Common myeloid progenitor, CD34-positive (primary cell): ENCODE measurements at regions not wholly inside any gene's neighbourhood (a gene's known extent, or its start where the extent isn't known, plus 50 kb on each side); places are given as distances from the start of the nearest gene placed in this dataset.

Experiments used
- CTCF ChIA-PET: fragments of 350-600 bp; sonication (Branson Sonifier 250); formaldehyde crosslinking; loops from one replicate; lab custom pipeline; 2021; ENCODE audit warnings: antibody characterized with exemption; lab: Charles Lee
- POLR2A ChIA-PET: fragments of 350-600 bp; sonication (Branson Sonifier 250); formaldehyde crosslinking; loops from one replicate; lab custom pipeline; 2021; ENCODE audit warnings: antibody characterized with exemption; lab: Charles Lee
- DNase-seq, 3 donors: peaks; one replicate each; pipeline versions ENCODE4 v3.0.0 to v3.0.0-alpha.2; 2013
- H3K27ac ChIP-seq, 2 experiments: 1 replicate in 1 of 2; 2 replicates in 1 of 2; pipeline ENCODE4 v1.7.0; 2013; ENCODE audit warnings: inconsistent platforms in 2 of 2, low read length in 2 of 2, mild to moderate bottlenecking in 2 of 2, low read depth in 1 of 2, moderate library complexity in 1 of 2; ENCODE audit not compliant: severe bottlenecking in 2 of 2, insufficient read depth in 1 of 2, poor library complexity in 1 of 2
- H3K27me3 ChIP-seq, 5 experiments: replicated peaks in 2 of 5; 1 replicate in 3 of 5; 2 replicates in 2 of 5; pipeline versions ENCODE4 v1.6.1 to v1.7.0; 2013; ENCODE audit warnings: low read length in 4 of 5, mild to moderate bottlenecking in 2 of 5, moderate library complexity in 2 of 5, inconsistent platforms in 1 of 5; ENCODE audit not compliant: insufficient read depth in 5 of 5, control insufficient read depth in 4 of 5
- H3K36me3 ChIP-seq, 4 experiments: 1 replicate in 2 of 4; 2 replicates in 2 of 4; pipeline versions ENCODE4 v1.6.1 to v1.7.0; 2013; ENCODE audit warnings: low read length in 3 of 4, control low read depth in 1 of 4, mild to moderate bottlenecking in 1 of 4; ENCODE audit not compliant: control insufficient read depth in 4 of 4, insufficient read depth in 4 of 4
- H3K4me1 ChIP-seq, 4 experiments: 1 replicate in 3 of 4; 2 replicates in 1 of 4; pipeline versions ENCODE4 v1.6.1 to v1.7.1; 2013; ENCODE audit warnings: low read length in 3 of 4, mild to moderate bottlenecking in 3 of 4, control low read depth in 1 of 4, inconsistent platforms in 1 of 4, moderate library complexity in 1 of 4; ENCODE audit not compliant: control insufficient read depth in 4 of 4, insufficient read depth in 4 of 4; ENCODE audit errors: control extremely low read depth in 1 of 4
- H3K4me3 ChIP-seq, 7 experiments: 1 replicate in 4 of 7; 2 replicates in 3 of 7; pipeline versions ENCODE4 v1.5.1 to v1.7.0; 2013; ENCODE audit warnings: mild to moderate bottlenecking in 7 of 7, low read length in 6 of 7, moderate library complexity in 6 of 7, inconsistent platforms in 2 of 7, low read depth in 2 of 7, control low read depth in 1 of 7; ENCODE audit not compliant: insufficient read depth in 4 of 7, control insufficient read depth in 1 of 7; ENCODE audit errors: extremely low read depth in 1 of 7
- H3K9me3 ChIP-seq, 5 experiments: 1 replicate in 4 of 5; 2 replicates in 1 of 5; pipeline versions ENCODE4 v1.6.1 to v1.7.1; 2013; ENCODE audit warnings: low read length in 4 of 5, mild to moderate bottlenecking in 2 of 5, inconsistent platforms in 1 of 5, low read depth in 1 of 5, moderate library complexity in 1 of 5; ENCODE audit not compliant: control insufficient read depth in 4 of 5, insufficient read depth in 2 of 5; ENCODE audit errors: control extremely low read depth in 1 of 5
- WGBS: methylation state at CpG from one replicate; pipeline ENCODE4 v1.1.5; 2013; ENCODE audit not compliant: insufficient coverage; 5-methylcytosine and 5-hydroxymethylcytosine counted together

DNA sequence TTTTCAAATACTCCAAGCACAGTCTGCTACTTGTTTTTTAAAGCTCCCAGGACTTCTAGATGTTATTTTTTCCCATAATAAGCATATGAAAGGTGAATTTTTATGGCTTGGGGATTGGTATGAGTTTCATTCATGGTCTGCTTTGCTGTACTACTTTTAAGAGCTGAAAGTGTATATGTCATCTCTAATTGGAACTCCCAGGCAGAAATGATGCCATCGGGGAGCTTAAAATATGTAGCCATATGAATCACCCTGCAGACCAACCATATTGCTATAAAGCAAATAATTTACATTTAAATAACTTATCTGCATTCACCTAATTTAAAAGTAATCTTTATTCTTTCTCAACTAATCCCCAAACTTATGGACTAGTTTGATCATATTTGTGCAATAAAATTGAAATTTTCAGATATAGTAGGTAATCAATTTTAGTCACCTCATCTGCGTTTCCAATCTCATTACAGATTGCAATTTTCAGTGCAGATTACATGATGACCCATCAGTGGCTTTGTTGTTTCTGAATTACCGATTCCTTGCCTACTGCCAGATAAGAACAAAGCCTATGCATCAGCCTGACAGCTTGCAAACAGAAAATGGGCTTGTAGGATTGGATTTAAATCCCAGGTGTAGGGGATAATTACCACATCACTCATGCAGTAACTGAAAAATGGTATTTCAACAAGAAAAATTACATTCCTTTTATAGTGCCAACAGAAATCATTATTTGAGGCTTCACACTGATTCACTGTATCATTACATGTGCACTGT lies 689.4 kb downstream of the NOVA1 start:
- no peak overlapping the region for H3K4me3 ChIP-seq
- no peak for DNase-seq
- ChIA-PET CTCF (no interaction called here), POLR2A (no interaction called here)
- no peak overlapping the region for H3K27ac ChIP-seq
- WGBS, result no CpG with 5 or more reads among the region's 3 CpGs
- no peaks in the 10 kb centered on the region for H3K4me1 ChIP-seq
- H3K27me3 ChIP-seq, result no peaks in the 10 kb centered on the region
- H3K9me3 ChIP-seq, result no peaks in the 10 kb centered on the region
- no peaks in the 10 kb centered on the region for H3K36me3 ChIP-seq

GRCh38 chr14:25904446-25904845 lies 693.4 kb downstream of the NOVA1 start:
- no peak overlapping the region for H3K27ac ChIP-seq
- H3K4me1 ChIP-seq, result no peaks in the 10 kb centered on the region
- WGBS, result 63% methylated on average over 1 of the region's 3 CpGs
- H3K4me3 ChIP-seq, result no peak overlapping the region
- ChIA-PET CTCF (no interaction called here), POLR2A (no interaction called here)
- DNase-seq, result no peak
- no peaks in the 10 kb centered on the region for H3K27me3 ChIP-seq
- no peaks in the 10 kb centered on the region for H3K36me3 ChIP-seq
- no peaks in the 10 kb centered on the region for H3K9me3 ChIP-seq

DNA sequence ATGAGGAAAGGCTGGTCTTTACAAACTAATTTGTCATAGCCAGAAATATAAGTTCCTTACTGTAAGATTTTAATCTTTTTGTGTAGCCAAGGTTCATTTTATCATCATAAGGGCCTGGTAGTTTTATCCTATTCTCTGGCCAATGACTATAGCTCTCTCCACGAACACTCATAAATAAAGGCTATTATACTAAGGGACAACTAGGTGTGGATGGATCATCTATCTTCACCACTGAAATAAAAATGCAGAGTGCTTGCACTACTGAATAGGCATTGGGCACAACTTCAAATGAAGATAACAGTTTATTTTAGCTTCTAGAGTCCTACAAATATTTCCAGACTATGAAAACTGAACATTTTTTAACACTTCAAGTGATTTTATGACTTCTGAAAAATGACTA lies 698.6 kb downstream of the NOVA1 start:
- Histone ChIP-seq H3K4me3 (no peak overlapping the region), H3K4me1 (no peaks in the 10 kb centered on the region), H3K9me3 (no peaks in the 10 kb centered on the region), H3K27ac (no peak overlapping the region), H3K36me3 (no peaks in the 10 kb centered on the region), H3K27me3 (no peaks in the 10 kb centered on the region)
- DNase-seq, result no peak
- ChIA-PET CTCF (interaction anchor here (1.0 kb wide), 1 partner anchor 13 kb away, joined by 3 read pairs; no protein-coding TSS in a partner anchor), POLR2A (no interaction called here)
- no CpG with 5 or more reads among the region's 1 CpG for WGBS

GRCh38 chr14:25896777-25897176 lies 701.1 kb downstream of the NOVA1 start:
- ChIA-PET POLR2A (no interaction called here), CTCF (no interaction called here)
- no peaks in the 10 kb centered on the region for H3K27me3 ChIP-seq
- WGBS, result no CpG with 5 or more reads among the region's 1 CpG
- H3K36me3 ChIP-seq, result no peaks in the 10 kb centered on the region
- DNase-seq, result no peak
- no peaks in the 10 kb centered on the region for H3K4me1 ChIP-seq
- H3K27ac ChIP-seq, result no peak overlapping the region
- no peak overlapping the region for H3K4me3 ChIP-seq
- H3K9me3 ChIP-seq, result no peaks in the 10 kb centered on the region

DNA sequence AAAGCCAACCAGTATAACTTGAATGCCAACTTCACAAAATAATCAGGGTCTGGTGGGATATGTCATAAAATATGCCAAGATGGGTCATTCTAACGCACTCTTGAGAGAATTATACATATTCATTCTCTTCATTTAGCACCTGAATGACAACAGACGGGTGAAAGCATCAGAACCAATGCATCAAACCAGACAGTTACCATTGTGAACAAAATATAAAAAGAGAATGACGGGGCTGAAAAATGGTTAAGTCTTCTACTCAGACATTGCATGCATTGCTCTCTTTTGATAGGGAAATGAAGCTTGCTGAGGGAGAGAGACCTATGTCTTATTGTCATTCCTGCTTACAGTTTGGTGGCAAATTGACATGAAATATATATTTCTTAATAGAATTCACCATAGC lies 702.1 kb downstream of the NOVA1 start:
- H3K27me3 ChIP-seq, result no peaks in the 10 kb centered on the region
- no peaks in the 10 kb centered on the region for H3K9me3 ChIP-seq
- DNase-seq, result no peak
- H3K4me1 ChIP-seq, result no peaks in the 10 kb centered on the region
- no peak overlapping the region for H3K4me3 ChIP-seq
- H3K27ac ChIP-seq, result no peak overlapping the region
- 100% methylated on average over 2 of the region's 3 CpGs for WGBS
- no peaks in the 10 kb centered on the region for H3K36me3 ChIP-seq
- POLR2A ChIA-PET, result no interaction called here
- CTCF ChIA-PET, result no interaction called here

DNA sequence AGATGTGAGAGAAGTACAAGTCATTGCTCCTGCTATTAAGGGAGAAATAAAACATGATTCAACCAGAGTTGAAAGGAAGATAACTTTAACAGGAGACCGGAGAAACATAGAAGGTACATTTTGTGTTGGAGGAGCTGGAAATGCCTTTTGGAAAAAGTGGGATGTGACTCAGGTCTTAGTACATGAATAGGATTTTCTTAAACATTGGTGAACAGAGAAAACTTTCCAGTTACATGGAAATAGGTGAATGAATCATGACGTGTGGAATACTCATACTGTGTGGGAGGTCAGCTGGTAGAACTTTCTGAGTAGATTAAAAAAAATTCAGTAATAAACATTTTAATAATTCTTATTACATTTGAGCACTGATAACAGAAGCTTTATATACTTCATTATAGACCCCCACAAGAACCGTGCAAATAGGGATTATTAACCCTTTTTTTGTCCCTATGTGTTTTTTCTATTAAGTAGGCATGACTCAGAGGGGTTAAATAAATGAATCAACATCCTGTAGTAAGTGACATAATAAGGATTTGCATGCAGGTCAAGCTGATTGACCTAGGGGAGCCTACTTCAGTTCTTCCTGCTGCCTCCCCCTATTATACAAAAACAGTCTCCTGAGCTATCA lies 710.5 kb downstream of the NOVA1 start:
- Histone ChIP-seq H3K27me3 (no peaks in the 10 kb centered on the region), H3K36me3 (no peaks in the 10 kb centered on the region), H3K9me3 (no peaks in the 10 kb centered on the region), H3K27ac (no peak overlapping the region), H3K4me1 (no peaks in the 10 kb centered on the region), H3K4me3 (no peak overlapping the region)
- CTCF ChIA-PET, result no interaction called here
- DNase-seq, result no peak
- WGBS, result 100% methylated on average over 1 of the region's 3 CpGs
- POLR2A ChIA-PET, result no interaction called here

DNA sequence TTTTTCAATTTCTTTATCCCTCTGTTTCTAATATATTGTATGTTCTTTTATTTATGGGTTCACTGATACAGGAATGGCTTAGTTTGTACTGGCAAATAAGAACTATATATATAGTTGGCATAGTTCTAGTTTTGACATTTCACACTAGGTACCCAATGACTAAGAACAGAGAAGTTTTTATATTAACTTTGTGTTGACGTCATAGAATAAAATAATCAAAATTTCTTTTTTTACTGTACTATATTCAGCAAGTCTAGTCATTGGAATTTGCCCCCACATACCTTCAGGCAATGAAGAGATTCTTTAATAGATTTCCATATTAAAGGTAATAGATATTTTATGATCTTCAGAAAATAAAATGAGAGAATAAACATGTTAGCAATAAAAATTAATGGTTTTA lies 713.2 kb downstream of the NOVA1 start:
- no peaks in the 10 kb centered on the region for H3K36me3 ChIP-seq
- no peaks in the 10 kb centered on the region for H3K4me1 ChIP-seq
- no peaks in the 10 kb centered on the region for H3K9me3 ChIP-seq
- no peak for DNase-seq
- WGBS, result no CpG with 5 or more reads among the region's 1 CpG
- H3K27me3 ChIP-seq, result no peaks in the 10 kb centered on the region
- ChIA-PET CTCF (no interaction called here), POLR2A (no interaction called here)
- H3K27ac ChIP-seq, result no peak overlapping the region
- H3K4me3 ChIP-seq, result no peak overlapping the region
